ENCODE measurements at regions not wholly inside any gene's neighbourhood (a gene's known extent, or its start where the extent isn't known, plus 50 kb on each side); places are given as distances from the start of the nearest gene placed in this dataset.
"Not testable (repeated sequence)": the region's sequence is repeated elsewhere in the genome, so short reads cannot be mapped to it uniquely, and the experiment has no call there.

DNA sequence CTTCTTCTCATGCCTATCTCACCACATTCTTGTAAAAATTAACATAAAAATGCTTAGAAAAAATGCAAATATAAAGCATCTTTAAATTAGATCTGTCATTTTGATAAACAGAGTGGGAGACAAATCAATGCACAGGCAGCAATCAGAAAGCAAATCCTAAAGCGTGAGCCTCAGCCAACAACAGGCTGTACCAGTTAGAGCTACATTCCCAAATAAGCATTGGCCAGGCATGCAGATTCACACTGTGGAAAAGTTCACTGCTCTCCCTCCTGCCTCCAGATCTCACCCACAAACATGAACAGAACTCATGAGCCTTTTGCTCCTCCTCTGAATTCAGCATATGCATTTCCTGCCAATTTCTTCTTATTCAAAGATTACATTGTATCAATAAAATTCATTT is 115.2 kb upstream of the FAT3 start:
- DNase-seq: no peak

- DNase-seq: no peak
These were observed 117.3 kb upstream of the FAT3 start for GRCh38 chr11:92107331-92107730.

DNA sequence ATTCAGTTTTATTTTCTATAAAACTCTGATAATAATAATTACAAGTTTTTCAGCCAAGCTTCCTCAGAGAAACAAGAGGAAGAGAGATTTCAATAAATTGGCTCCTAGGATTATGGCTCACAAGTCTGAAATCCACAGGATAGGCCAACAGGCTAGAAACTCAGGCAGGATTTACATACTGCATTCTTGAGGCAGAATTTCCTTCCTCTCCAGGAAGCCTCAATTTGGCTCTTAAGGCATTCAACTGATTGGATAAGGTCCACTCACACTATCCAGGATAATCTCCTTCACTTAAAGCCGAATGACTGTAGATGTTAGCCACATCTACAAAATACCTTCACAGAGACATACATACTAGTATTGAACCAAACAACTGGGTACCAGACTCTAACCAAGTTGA is 120.3 kb upstream of the FAT3 start:
- DNase-seq: no peak

DNA sequence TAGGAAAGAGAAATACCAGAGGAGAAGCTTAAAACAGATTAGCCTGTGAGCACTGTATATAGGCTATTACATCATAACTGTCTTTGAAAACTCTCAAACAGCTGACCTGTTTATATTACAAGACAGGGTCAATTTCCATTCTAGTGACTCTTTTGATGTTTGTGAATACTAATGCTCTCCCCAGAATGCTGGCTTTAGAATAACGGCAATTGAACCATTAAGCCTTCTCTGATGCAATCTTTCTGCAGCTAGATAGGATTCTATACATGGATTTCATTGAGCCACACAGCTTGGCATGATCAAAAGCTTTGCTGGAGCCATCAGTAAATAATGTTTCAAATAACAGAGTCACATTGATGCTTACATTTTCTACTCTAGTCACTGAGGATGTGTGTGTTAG is 122.7 kb upstream of the FAT3 start:
- no peak for DNase-seq

- DNase-seq: no peak
These were observed 125.4 kb upstream of the FAT3 start for GRCh38 chr11:92099183-92099582.

- DNase-seq: no peak
These were observed 126.4 kb upstream of the FAT3 start for GRCh38 chr11:92098172-92098571.

DNA sequence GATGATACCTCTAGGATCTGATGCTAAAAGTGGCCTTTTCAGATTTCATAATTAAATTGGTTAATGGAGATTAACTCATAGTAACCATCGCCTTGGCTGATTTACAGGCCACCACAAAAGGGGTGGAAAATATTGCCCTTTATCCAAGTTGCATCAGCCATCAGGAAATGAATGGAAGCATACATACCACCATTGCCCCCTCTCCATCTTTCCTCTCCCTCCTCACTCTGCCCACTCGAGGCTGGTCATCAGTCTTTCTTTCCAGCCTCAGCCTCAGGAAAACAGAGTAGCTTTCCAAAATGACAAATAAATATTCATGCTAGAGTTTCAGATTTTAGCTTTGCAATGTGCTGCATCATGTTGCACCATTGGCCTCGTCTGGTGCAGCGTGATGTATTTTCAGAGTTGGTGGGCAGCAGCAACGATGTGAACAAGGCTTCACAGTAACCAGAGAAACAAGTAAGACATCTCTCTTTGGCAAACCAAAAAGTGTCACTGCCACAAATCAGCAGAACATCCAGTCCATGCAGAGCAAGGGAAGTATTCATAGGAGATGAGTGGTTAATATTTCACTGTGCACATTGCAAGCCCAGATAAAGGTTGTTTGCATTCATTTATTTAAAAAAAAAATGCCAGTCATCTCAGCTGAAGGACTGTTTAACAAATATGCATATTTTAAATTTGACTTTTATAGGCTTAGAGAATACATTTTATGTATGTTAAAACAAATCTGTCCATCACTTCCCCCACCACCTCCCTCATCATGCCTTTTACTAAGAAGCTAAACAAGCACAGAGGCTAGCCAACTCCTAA is 136.7 kb upstream of the FAT3 start:
- no peak for DNase-seq

- DNase-seq: no peak
These were observed 141.5 kb upstream of the FAT3 start for GRCh38 chr11:92083123-92083522.

- DNase-seq: no peak
These were observed 142.0 kb upstream of the FAT3 start for GRCh38 chr11:92082652-92083051.

DNA sequence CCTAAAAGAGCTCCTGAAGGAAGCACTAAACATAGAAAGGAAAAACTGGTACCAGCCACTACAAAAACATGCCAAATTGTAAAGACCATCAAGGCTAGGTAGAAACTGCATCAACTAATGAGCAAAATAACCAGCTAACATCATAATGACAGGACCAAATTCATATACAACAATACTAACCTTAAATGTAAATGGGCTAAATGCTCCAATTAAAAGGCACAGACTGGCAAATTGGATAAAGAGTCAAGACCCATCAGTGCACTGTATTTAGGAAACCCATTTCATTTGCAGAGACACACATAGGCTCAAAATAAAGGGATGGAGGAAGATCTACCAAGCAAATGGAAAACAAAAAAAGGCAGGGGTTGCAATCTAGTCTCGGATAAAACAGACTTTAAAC is 150.1 kb upstream of the FAT3 start:
- not testable (repeated sequence) for DNase-seq

DNA sequence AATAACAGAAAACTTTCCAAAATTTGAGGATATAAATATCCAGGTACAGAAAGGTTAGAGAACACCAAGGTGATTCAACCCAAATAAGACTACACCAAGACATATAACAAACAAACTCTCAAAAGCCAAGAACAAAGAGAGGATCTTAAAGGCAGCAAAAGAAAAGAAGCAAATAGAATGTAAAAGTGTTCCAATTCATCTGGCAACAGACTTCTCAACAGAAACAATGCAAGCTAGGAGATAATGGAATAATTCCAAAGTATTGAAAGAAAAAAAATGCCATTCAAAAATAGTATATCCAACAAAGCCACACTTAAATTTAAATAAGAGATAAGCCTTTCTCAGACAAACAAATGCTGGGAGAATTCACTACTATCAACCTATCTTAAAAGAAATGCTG is 153.0 kb upstream of the FAT3 start:
- no peak for DNase-seq

DNA sequence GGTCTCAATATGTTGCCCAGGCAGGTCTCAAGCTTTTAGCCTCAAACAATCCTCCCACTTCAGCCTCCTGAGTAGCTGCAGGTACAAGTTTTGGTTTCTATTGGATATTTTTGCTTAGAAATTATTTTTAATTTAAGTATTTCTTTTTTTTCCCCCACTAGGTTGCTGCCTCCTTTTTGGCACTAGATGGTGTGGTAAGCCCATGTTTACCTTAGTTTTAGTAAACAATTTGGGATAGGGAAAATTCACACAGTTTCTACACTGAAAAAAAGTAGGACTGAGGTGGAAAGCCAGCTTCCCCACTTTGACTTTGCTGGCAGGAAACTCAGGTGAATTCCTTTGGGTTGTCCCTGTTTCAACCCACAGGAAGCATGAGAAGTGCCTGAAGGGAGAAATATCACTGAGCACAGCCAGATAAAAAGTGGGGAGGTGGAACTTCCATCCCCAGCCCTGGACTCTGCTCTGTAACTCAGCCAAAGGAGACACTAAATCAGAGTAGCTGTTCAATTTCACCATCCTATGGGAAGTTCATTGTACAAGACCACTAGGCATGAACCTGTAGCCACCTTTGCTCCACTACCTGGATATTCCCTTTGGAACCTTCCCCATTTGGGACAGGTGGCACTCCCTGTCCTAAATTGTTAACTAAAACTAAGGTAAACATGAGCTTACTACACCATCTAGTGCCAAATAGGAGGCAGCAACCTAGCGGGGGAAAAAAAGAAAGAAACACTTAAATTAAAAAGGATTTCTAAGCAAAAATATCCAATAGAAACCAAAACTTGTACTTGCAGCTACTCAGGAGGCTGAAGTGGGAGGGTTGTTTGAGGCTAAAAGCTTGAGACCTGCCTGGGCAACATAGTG is 154.4 kb upstream of the FAT3 start:
- no peak for DNase-seq

GRCh38 chr11:92067016-92067415 is 157.6 kb upstream of the FAT3 start:
- no peak for DNase-seq

- no peak for DNase-seq
These were observed 163.1 kb upstream of the FAT3 start for GRCh38 chr11:92061456-92062062.

- no peak for DNase-seq
These were observed 166.7 kb upstream of the FAT3 start for GRCh38 chr11:92057849-92058442.

DNA sequence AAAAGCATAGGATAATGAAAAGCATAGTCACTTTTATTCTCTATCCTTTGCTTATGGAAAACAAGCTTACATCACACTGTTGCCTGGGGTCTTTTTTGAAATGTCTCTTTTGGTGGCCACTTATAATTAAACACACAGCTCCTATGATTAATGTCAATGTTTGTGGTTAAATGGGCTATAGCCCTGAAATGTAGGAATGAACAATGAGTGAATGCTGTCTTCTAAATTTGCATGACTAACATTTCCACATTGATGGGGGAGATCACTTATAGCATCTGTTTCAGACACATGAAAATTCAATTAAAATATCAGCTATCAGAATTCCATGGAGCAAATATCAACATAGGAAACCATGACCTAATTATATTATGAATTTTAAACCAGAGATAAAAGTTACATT is 171.4 kb upstream of the FAT3 start:
- no peak for DNase-seq

- DNase-seq: no peak
These were observed 174.3 kb upstream of the FAT3 start for GRCh38 chr11:92050305-92050704.

DNA sequence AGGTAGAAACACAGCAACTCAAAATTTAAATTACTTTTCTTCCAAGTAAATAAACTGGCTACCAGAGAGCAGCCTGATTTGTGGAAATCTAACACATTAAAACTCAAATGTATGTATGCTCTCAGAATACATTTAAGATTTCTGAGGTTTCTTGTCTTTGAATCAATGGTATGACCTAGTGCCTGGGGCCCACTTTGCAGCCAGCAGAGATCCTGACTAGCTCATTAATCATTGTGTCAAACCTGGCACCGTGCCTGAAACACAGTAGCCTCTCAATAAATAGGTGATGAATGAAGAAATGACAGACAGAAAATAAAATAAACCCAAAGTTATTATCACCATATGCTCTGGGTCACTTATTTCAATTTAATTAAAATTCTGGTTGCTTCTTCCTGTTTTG is 176.2 kb upstream of the FAT3 start:
- DNase-seq: no peak

DNA sequence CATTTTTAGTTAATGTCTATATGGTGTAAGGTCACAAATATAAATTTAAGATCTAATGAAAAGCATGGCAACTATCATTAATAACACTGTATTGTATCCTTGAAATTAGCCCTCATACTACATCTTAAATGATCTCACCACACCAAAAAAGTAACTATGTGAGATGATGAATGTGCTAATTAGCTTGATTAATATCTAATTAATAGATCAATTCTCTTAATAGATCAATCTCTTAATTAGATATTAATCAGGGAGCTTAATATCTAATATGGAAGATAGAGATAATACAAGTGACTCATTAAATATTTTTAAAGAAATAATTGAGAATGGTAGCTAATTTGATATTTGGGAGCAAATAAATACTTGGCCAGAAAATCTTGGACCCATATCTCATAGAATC is 178.5 kb upstream of the FAT3 start:
- DNase-seq: no peak

GRCh38 chr11:92045301-92045700 is 179.3 kb upstream of the FAT3 start:
- DNase-seq: no peak

GRCh38 chr11:92035488-92035887 is 189.1 kb upstream of the FAT3 start:
- no peak for DNase-seq

DNA sequence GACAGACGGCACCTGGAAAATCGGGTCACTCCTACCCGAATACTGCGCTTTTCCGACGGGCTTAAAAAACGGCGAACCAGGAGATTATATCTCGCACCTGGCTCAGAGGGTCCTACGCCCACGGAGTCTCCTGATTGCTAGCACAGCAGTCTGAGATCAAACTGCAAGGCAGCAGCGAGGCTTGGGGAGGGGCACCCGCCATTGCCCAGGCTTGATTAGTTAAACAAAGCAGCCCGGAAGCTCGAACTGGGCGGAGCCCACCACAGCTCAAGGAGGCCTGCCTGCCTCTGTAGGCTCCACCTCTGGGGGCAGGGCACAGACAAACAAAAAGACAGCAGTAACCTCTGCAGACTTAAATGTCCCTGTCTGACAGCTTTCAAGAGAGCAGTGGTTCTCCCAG is 197.5 kb upstream of the FAT3 start:
- not testable (repeated sequence) for DNase-seq

DNA sequence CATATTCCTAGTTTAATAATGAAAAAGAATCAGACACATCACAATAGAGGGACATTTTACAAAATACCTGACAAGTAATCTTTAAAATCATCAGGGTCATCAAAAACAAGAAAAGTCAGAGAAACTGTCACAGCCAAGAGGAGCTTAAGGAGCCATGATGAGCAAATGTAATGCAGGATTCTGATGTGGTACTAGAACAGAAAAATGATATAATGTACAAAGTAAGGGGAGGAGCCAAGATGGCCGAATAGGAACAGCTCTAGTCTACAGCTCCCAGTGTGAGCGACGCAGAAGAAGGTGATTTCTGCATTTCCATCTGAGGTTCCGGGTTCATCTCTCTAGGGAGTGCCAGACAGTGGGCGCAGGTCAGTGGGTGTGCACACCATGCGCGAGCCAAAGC is 198.0 kb upstream of the FAT3 start:
- no peak for DNase-seq

DNA sequence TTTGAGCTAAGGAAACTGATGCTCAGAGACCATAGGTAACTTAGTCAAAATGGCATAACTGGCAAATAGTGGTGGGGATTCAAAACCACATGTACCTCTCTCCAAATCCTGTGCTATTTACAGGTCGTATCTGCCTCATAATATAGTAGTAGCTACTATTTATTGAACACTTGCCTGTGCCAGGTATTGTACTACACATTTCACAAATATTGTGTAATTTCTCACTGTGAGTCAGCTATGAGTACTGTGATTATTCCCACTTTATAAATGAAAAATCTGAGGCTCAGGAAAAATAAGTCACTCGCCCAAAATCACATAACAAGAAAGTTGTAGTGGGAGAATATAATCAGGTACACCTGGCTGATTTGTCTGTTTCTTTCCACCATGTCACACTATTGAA is 199.8 kb upstream of the FAT3 start:
- no peak for DNase-seq
